OCI-LY3 (cell line): ENCODE measurements at regions not wholly inside any gene's neighbourhood (a gene's known extent, or its start where the extent isn't known, plus 50 kb on each side); places are given as distances from the start of the nearest gene placed in this dataset.

Experiments used
- CTCF ChIP-seq: fragments of 200-600, 300-600 bp; sonication (generic); IDR thresholded peaks from 2 replicates; pipeline ENCODE4 v1.5.1; 2014; ENCODE audit warnings: antibody characterized with exemption, low read length, low read depth
- EZH2phosphoT487 ChIP-seq: fragments of 200-600 bp; shearing (Covaris generic); IDR thresholded peaks from 2 replicates; pipeline ENCODE4 v1.6.1; 2018; ENCODE audit warnings: antibody characterized with exemption, mixed run types, low read depth

- no peak for TF ChIP-seq CTCF
- no peak for TF ChIP-seq EZH2phosphoT487
Measured at GRCh38 chrY:13830089-13830488, 126.4 kb downstream of the TMSB4Y start.
